H1 (cell line): ENCODE measurements at regions not wholly inside any gene's neighbourhood (a gene's known extent, or its start where the extent isn't known, plus 50 kb on each side); places are given as distances from the start of the nearest gene placed in this dataset.

Experiments
- CTCF ChIA-PET: fragments of 300-600 bp; sonication (Branson Sonifier 250); formaldehyde crosslinking; loops from one replicate; lab custom pipeline; 2021; ENCODE audit not compliant: partially characterized antibody; lab: Charles Lee
- POLR2A ChIA-PET: fragments of 300-600 bp; sonication (Branson Sonifier 250); formaldehyde crosslinking; loops from one replicate; lab custom pipeline; 2021; ENCODE audit warnings: inconsistent platforms; ENCODE audit not compliant: partially characterized antibody; lab: Charles Lee
- DNase-seq, 2 experiments: peaks; one replicate each; pipeline versions ENCODE4 v3.0.0 to v3.0.0-alpha.2; 2010 to 2022; ENCODE audit warnings: low spot score in 2 of 2, low read depth in 1 of 2, mixed read lengths in 1 of 2
- FAIRE-seq: peaks from 2 replicates; lab custom pipeline; 2011; peaks lifted over from hg19 to GRCh38; lab: Jason Lieb, UNC
- H2AFZ ChIP-seq: 2 replicates; pipeline ENCODE4 v1.8.1; 2012; ENCODE audit warnings: low read length, inconsistent platforms
- H2AK5ac ChIP-seq: 2 replicates; pipeline ENCODE4 v1.6.1; 2013; ENCODE audit warnings: low read depth, low read length
- H2BK120ac ChIP-seq: replicated peaks from 2 replicates; pipeline ENCODE3; 2013; ENCODE audit warnings: low read depth, low read length, inconsistent platforms
- H2BK12ac ChIP-seq: 2 replicates; pipeline ENCODE4 v1.6.1; 2013; ENCODE audit warnings: low read depth, low read length
- H2BK15ac ChIP-seq: 2 replicates; pipeline ENCODE4 v1.6.1; 2013; ENCODE audit warnings: low read length
- H2BK20ac ChIP-seq: 2 replicates; pipeline ENCODE4 v1.6.1; 2013; ENCODE audit warnings: low read length
- H2BK5ac ChIP-seq: 2 replicates; pipeline ENCODE4 v1.6.1; 2013; ENCODE audit warnings: low read depth, low read length
- H3K14ac ChIP-seq: 2 replicates; pipeline ENCODE4 v1.6.1; 2013; ENCODE audit warnings: inconsistent platforms; ENCODE audit not compliant: insufficient read length
- H3K18ac ChIP-seq: 2 replicates; pipeline ENCODE4 v1.6.1; 2013; ENCODE audit warnings: low read length; ENCODE audit errors: extremely low read depth
- H3K23ac ChIP-seq: 2 replicates; pipeline ENCODE4 v1.6.1; 2013; ENCODE audit warnings: inconsistent platforms; ENCODE audit not compliant: insufficient read length
- H3K23me2 ChIP-seq: 2 replicates; pipeline ENCODE4 v1.6.1; 2013; ENCODE audit warnings: low read depth, low read length
- H3K27ac ChIP-seq: 2 replicates; pipeline ENCODE4 v1.6.1; 2011; ENCODE audit warnings: low read depth, low read length, inconsistent platforms
- H3K27me3 ChIP-seq, 4 experiments: replicated peaks in 1 of 4; 1 replicate in 1 of 4; 2 replicates in 3 of 4; pipeline versions ENCODE4 v1.6.1 to v1.8.1; 2011 to 2013; ENCODE audit warnings: low read length in 3 of 4, mild to moderate bottlenecking in 3 of 4, inconsistent platforms in 2 of 4, mixed read lengths in 2 of 4, moderate library complexity in 1 of 4; ENCODE audit not compliant: control insufficient read depth in 3 of 4, insufficient read depth in 3 of 4; ENCODE audit errors: extremely low read depth in 1 of 4
- H3K36me3 ChIP-seq, 4 experiments: 2 replicates each; pipeline versions ENCODE4 v1.6.1 to v1.8.1; 2011 to 2013; ENCODE audit warnings: mild to moderate bottlenecking in 4 of 4, low read length in 3 of 4, moderate library complexity in 2 of 4, control low read depth in 1 of 4, inconsistent platforms in 1 of 4; ENCODE audit not compliant: insufficient read depth in 4 of 4, control insufficient read depth in 2 of 4
- H3K4ac ChIP-seq: replicated peaks from 2 replicates; pipeline ENCODE3; 2013; ENCODE audit warnings: low read length, low read depth, mixed read lengths, inconsistent platforms; ENCODE audit not compliant: insufficient read length
- H3K4me1 ChIP-seq, 4 experiments: replicated peaks in 1 of 4; 1 replicate in 1 of 4; 2 replicates in 3 of 4; pipeline versions ENCODE4 v1.6.1 to v1.8.1; 2011 to 2013; ENCODE audit warnings: low read length in 3 of 4, inconsistent platforms in 2 of 4, mixed read lengths in 1 of 4; ENCODE audit not compliant: insufficient read depth in 4 of 4, control insufficient read depth in 3 of 4
- H3K4me2 ChIP-seq, 2 experiments: 2 replicates each; pipeline versions ENCODE4 v1.6.1 to v1.8.1; 2011 to 2013; ENCODE audit warnings: low read depth in 2 of 2, low read length in 2 of 2, control low read depth in 1 of 2, inconsistent platforms in 1 of 2, mild to moderate bottlenecking in 1 of 2; ENCODE audit not compliant: insufficient read depth in 1 of 2
- H3K4me3 ChIP-seq, 4 experiments: fragments of 200-600, 300-600 bp in 1 of 4; sonication (generic), shearing (Covaris generic), sonication (Bioruptor Twin) in 1 of 4; 2 replicates each; pipeline versions ENCODE4 v1.5.1 to v1.8.1; 2011 to 2016; ENCODE audit warnings: low read length in 4 of 4, low read depth in 3 of 4, control low read depth in 2 of 4, inconsistent platforms in 2 of 4, mild to moderate bottlenecking in 2 of 4, mixed read lengths in 1 of 4, moderate library complexity in 1 of 4; ENCODE audit not compliant: insufficient read depth in 2 of 4; ENCODE audit errors: extremely low read depth in 1 of 4
- H3K56ac ChIP-seq: replicated peaks from 2 replicates; pipeline ENCODE3; 2013; ENCODE audit warnings: low read depth, mild to moderate bottlenecking, mixed read lengths, low read length, inconsistent platforms; ENCODE audit not compliant: insufficient read length
- H3K79me1 ChIP-seq: 2 replicates; pipeline ENCODE4 v1.6.1; 2013; ENCODE audit warnings: low read depth, low read length, control low read depth
- H3K79me2 ChIP-seq, 2 experiments: 2 replicates each; pipeline versions ENCODE4 v1.6.1 to v1.8.1; 2012 to 2013; ENCODE audit warnings: low read length in 2 of 2, mild to moderate bottlenecking in 2 of 2, inconsistent platforms in 1 of 2; ENCODE audit not compliant: insufficient read depth in 2 of 2, control insufficient read depth in 1 of 2
- H3K9ac ChIP-seq, 4 experiments: replicated peaks in 1 of 4; 1 replicate in 1 of 4; 2 replicates in 3 of 4; pipeline versions ENCODE4 v1.6.1 to v1.8.1; 2011 to 2013; ENCODE audit warnings: low read depth in 3 of 4, low read length in 3 of 4, control low read depth in 2 of 4, mild to moderate bottlenecking in 2 of 4, moderate library complexity in 2 of 4, inconsistent platforms in 1 of 4; ENCODE audit errors: extremely low read depth in 1 of 4
- H3K9me3 ChIP-seq, 2 experiments: 2 replicates each; pipeline versions ENCODE4 v1.6.1 to v1.8.1; 2012 to 2013; ENCODE audit warnings: mild to moderate bottlenecking in 2 of 2, moderate library complexity in 2 of 2, control low read depth in 1 of 2, inconsistent platforms in 1 of 2, low read depth in 1 of 2, low read length in 1 of 2, mixed read lengths in 1 of 2; ENCODE audit not compliant: insufficient read depth in 2 of 2
- H4K20me1 ChIP-seq, 2 experiments: replicated peaks in 1 of 2; 2 replicates each; pipeline versions ENCODE3 to v1.8.1; 2011 to 2013; ENCODE audit warnings: inconsistent platforms in 2 of 2, low read length in 2 of 2, mild to moderate bottlenecking in 1 of 2; ENCODE audit not compliant: insufficient read depth in 2 of 2, control insufficient read depth in 1 of 2
- H4K5ac ChIP-seq: 2 replicates; pipeline ENCODE4 v1.6.1; 2013; ENCODE audit warnings: low read length, low read depth, mixed read lengths, inconsistent platforms; ENCODE audit not compliant: insufficient read length
- H4K8ac ChIP-seq: 2 replicates; pipeline ENCODE4 v1.8.0; 2013; ENCODE audit warnings: mild to moderate bottlenecking, moderate library complexity, low read length, inconsistent platforms; ENCODE audit not compliant: insufficient read depth; ENCODE audit errors: extremely low read depth
- H4K91ac ChIP-seq: replicated peaks from 2 replicates; pipeline ENCODE3; 2013; ENCODE audit warnings: low read length, mixed read lengths, inconsistent platforms; ENCODE audit not compliant: insufficient read length
- BRCA1 ChIP-seq: IDR thresholded peaks from 2 replicates; pipeline ENCODE4 v1.6.1; 2012; ENCODE audit warnings: low read depth, low read length, improper control_type of control experiment
- HDAC2 ChIP-seq, 2 experiments: fragments of 300-600 bp in 1 of 2; sonication (generic) in 1 of 2; IDR thresholded peaks; 2 replicates each; pipeline ENCODE4 v1.6.1; 2011 to 2012; ENCODE audit warnings: low read depth in 2 of 2, low read length in 2 of 2, mild to moderate bottlenecking in 2 of 2, moderate library complexity in 2 of 2, borderline replicate concordance in 1 of 2, inconsistent platforms in 1 of 2
- JUND ChIP-seq: IDR thresholded peaks from 2 replicates; pipeline ENCODE4 v1.6.1; 2011; ENCODE audit warnings: mild to moderate bottlenecking, improper control_type of control experiment, low read length
- NANOG ChIP-seq: IDR thresholded peaks from 2 replicates; pipeline ENCODE4 v1.6.1; 2011; ENCODE audit warnings: low read length, low read depth, mild to moderate bottlenecking, inconsistent platforms; ENCODE audit not compliant: insufficient read depth, poor library complexity, severe bottlenecking
- POLR2AphosphoS5 ChIP-seq: IDR thresholded peaks from 2 replicates; pipeline ENCODE4 v1.6.1; 2011; ENCODE audit warnings: low read depth, low read length
- RAD21 ChIP-seq, 2 experiments: IDR thresholded peaks in 1 of 2; conservative IDR thresholded peaks in 1 of 2; 2 replicates each; pipeline ENCODE4 v1.6.1; 2011; ENCODE audit warnings: low read depth in 2 of 2, low read length in 2 of 2, improper control_type of control experiment in 1 of 2, inconsistent platforms in 1 of 2, mild to moderate bottlenecking in 1 of 2, moderate library complexity in 1 of 2
- RBBP5 ChIP-seq: IDR thresholded peaks from 2 replicates; pipeline ENCODE4 v1.7.1; 2012; ENCODE audit warnings: low read depth, mild to moderate bottlenecking, inconsistent platforms, low read length, moderate library complexity, borderline replicate concordance
- SIX5 ChIP-seq: IDR thresholded peaks from 2 replicates; pipeline ENCODE4 v1.6.1; 2011; ENCODE audit warnings: mild to moderate bottlenecking, low read depth, low read length
- YY1 ChIP-seq: IDR thresholded peaks from 2 replicates; pipeline ENCODE4 v1.6.1; 2011; ENCODE audit warnings: low read depth, mild to moderate bottlenecking, low read length
- WGBS, 2 experiments: shearing (Covaris generic) in 1 of 2; methylation state at CpG; one replicate each; pipeline versions ENCODE4 v1.1.6 to v1.1.7; 2013 to 2015; ENCODE audit warnings: low lambda C conversion rate in 2 of 2, mixed read lengths in 2 of 2, inconsistent platforms in 1 of 2, low coverage in 1 of 2, missing lambda C conversion rate in 1 of 2; ENCODE audit not compliant: insufficient replicate concordance in 2 of 2, insufficient coverage in 1 of 2, insufficient read length in 1 of 2; ENCODE audit errors: extremely low coverage in 1 of 2, missing lambda C conversion rate in 1 of 2; 5-methylcytosine and 5-hydroxymethylcytosine counted together

GRCh38 chr10:28875549-28876081 is 198.3 kb downstream of the BAMBI start:
- DNase-seq (peak; percentile 15 to 63), FAIRE-seq (peak; percentile 32)
- H2BK120ac ChIP-seq: no peak overlapping the region
- no peak overlapping the region for H2AFZ ChIP-seq
- ChIA-PET CTCF (interaction anchor here (0.6 to 1.6 kb wide), 5 partner anchors 10 to 59 kb away, joined by 3 to 4 read pairs (median 3); no protein-coding TSS in a partner anchor), POLR2A (interaction anchor here (0.6 kb wide), 1 partner anchor 180 kb away, joined by 3 read pairs; no protein-coding TSS in a partner anchor)
- peaks cover 0 to 6% (median 3%) of the 10 kb centered on the region in 4 experiments; a peak in 4 of 7 replicates for H3K4me1 ChIP-seq
- H3K79me1 ChIP-seq: no peaks in the 10 kb centered on the region
- 42% methylated on average over 14 of the region's 14 CpGs; no CpG with 5 or more reads in 1 of the 2 experiments for WGBS, 2 experiments
- no peak overlapping the region for H4K5ac ChIP-seq
- H3K4me2 ChIP-seq: peak overlapping the region; percentile 22 to 28; a peak in 1 of 4 replicates
- no peak overlapping the region for H3K14ac ChIP-seq
- no peak overlapping the region for H3K4ac ChIP-seq
- H2BK12ac ChIP-seq: no peak overlapping the region
- H3K36me3 ChIP-seq: no peaks in the 10 kb centered on the region
- TF ChIP-seq RAD21 (IDR thresholded peaks at IDR 0.05 in 1 of 2, conservative IDR thresholded peaks at IDR 0.05 in 1 of 2; ENCODE audit: low read depth in 2 of 2, low read length in 2 of 2) (peak in 1 of 2 experiments; percentile 32; a peak in 1 of 4 replicates), YY1 (peak; percentile 47; the same call in 1 of the 2 replicates), HDAC2 (IDR thresholded peaks at IDR 0.05; ENCODE audit: borderline replicate concordance in 1 of 2, low read depth in 2 of 2, low read length in 2 of 2) (0 out of 4 replicates have a peak, but pooled peaks of 1 of the 2 experiments have one; percentile 58), POLR2AphosphoS5 (no peak), SIX5 (no peak), JUND (peak; percentile 66; the same call in 1 of the 2 replicates), RBBP5 (no peak), BRCA1 (no peak), NANOG (peak; percentile 62)
- H3K23me2 ChIP-seq: 0 out of 2 replicates have a peak, but pooled peaks cover 2% of the 10 kb centered on the region
- no peak overlapping the region for H4K8ac ChIP-seq
- H3K4me3 ChIP-seq: peak overlapping the region in 1 of 4 experiments; percentile 12; a peak in 1 of 8 replicates
- H2AK5ac ChIP-seq: no peak overlapping the region
- H2BK5ac ChIP-seq: no peak overlapping the region
- H2BK20ac ChIP-seq: no peak overlapping the region
- H3K18ac ChIP-seq: no peak overlapping the region
- no peak overlapping the region for H4K91ac ChIP-seq
- H3K56ac ChIP-seq: no peak overlapping the region
- H3K79me2 ChIP-seq: no peaks in the 10 kb centered on the region
- no peak overlapping the region for H3K27ac ChIP-seq
- no peaks in the 10 kb centered on the region for H3K27me3 ChIP-seq
- no peaks in the 10 kb centered on the region for H3K9me3 ChIP-seq
- H3K9ac ChIP-seq: no peak overlapping the region
- H4K20me1 ChIP-seq: no peaks in the 10 kb centered on the region
- no peak overlapping the region for H2BK15ac ChIP-seq
- H3K23ac ChIP-seq: no peak overlapping the region
